HFFc6 (cell line): ENCODE measurements at regions not wholly inside any gene's neighbourhood (a gene's known extent, or its start where the extent isn't known, plus 50 kb on each side); places are given as distances from the start of the nearest gene placed in this dataset.

Experiments
- DNase-seq: peaks from one replicate; pipeline ENCODE4 v3.0.0-alpha.2; 2018
- H3K27ac Mint-ChIP-seq: 2 replicates; pipeline ENCODE4 v1.8.0; 2020; ENCODE audit warnings: mild to moderate bottlenecking, mixed read lengths
- H3K27me3 Mint-ChIP-seq: 2 replicates; pipeline ENCODE4 v1.8.0; 2021; ENCODE audit warnings: mild to moderate bottlenecking, moderate library complexity, mixed read lengths; ENCODE audit not compliant: insufficient read depth
- H3K36me3 Mint-ChIP-seq: 2 replicates; pipeline ENCODE4 v1.8.0; 2021; ENCODE audit warnings: low read depth, mixed read lengths
- H3K4me1 Mint-ChIP-seq: 2 replicates; pipeline ENCODE4 v1.8.0; 2020; ENCODE audit warnings: low read depth, mixed read lengths
- H3K4me3 Mint-ChIP-seq: 2 replicates; pipeline ENCODE4 v1.8.0; 2020; ENCODE audit warnings: mild to moderate bottlenecking, moderate library complexity, mixed read lengths
- H3K9me3 Mint-ChIP-seq: 2 replicates; pipeline ENCODE4 v1.8.0; 2020; ENCODE audit warnings: mild to moderate bottlenecking, mixed read lengths
- CTCF ChIP-seq: fragments of 200-600 bp; sonication (generic); IDR thresholded peaks from 2 replicates; pipeline ENCODE4 v1.5.0; 2021; ENCODE audit warnings: antibody characterized with exemption, mild to moderate bottlenecking

GRCh38 chr2:65566617-65567016, 134.2 kb upstream of the SPRED2 start:
- H3K4me3 Mint-ChIP-seq, result no peak overlapping the region
- TF ChIP-seq CTCF, result no peak
- DNase-seq, result no peak

GRCh38 chr2:65565681-65566080, 133.3 kb upstream of the SPRED2 start:
- H3K4me1 Mint-ChIP-seq, result peaks cover 16% of the 10 kb centered on the region
- H3K4me3 Mint-ChIP-seq, result no peak overlapping the region
- no peaks in the 10 kb centered on the region for H3K9me3 Mint-ChIP-seq
- DNase-seq, result no peak
- no peak for TF ChIP-seq CTCF
- H3K27ac Mint-ChIP-seq, result no peak overlapping the region
- H3K36me3 Mint-ChIP-seq, result no peaks in the 10 kb centered on the region
- peaks cover 5% of the 10 kb centered on the region for H3K27me3 Mint-ChIP-seq

More at GRCh38 chr2:65566617-65567016, 134.2 kb upstream of the SPRED2 start:
- Mint-ChIP-seq H3K27me3 (peaks cover 7% of the 10 kb centered on the region), H3K27ac (no peak overlapping the region), H3K36me3 (no peaks in the 10 kb centered on the region), H3K4me1 (peaks cover 16% of the 10 kb centered on the region), H3K9me3 (no peaks in the 10 kb centered on the region)

- Mint-ChIP-seq H3K4me1 (peaks cover 16% of the 10 kb centered on the region), H3K4me3 (no peak overlapping the region), H3K9me3 (no peaks in the 10 kb centered on the region), H3K27ac (no peak overlapping the region), H3K27me3 (peaks cover 5% of the 10 kb centered on the region), H3K36me3 (no peaks in the 10 kb centered on the region)
- TF ChIP-seq CTCF, result no peak
- no peak for DNase-seq
These were observed 131.9 kb upstream of the SPRED2 start for GRCh38 chr2:65564299-65564698.

- Mint-ChIP-seq H3K4me3 (no peak overlapping the region), H3K9me3 (no peaks in the 10 kb centered on the region), H3K36me3 (no peaks in the 10 kb centered on the region), H3K27ac (no peak overlapping the region), H3K4me1 (peaks cover 12% of the 10 kb centered on the region), H3K27me3 (peaks cover 6% of the 10 kb centered on the region)
- TF ChIP-seq CTCF, result no peak
- DNase-seq, result no peak
These were observed 130.5 kb upstream of the SPRED2 start for GRCh38 chr2:65562890-65563289.

GRCh38 chr2:65558743-65559142, 126.3 kb upstream of the SPRED2 start:
- Mint-ChIP-seq H3K36me3 (no peaks in the 10 kb centered on the region), H3K9me3 (no peaks in the 10 kb centered on the region), H3K27me3 (peaks cover 12% of the 10 kb centered on the region), H3K27ac (no peak overlapping the region), H3K4me1 (peaks cover 14% of the 10 kb centered on the region), H3K4me3 (no peak overlapping the region)
- TF ChIP-seq CTCF, result no peak
- no peak for DNase-seq
